ENCODE measurements at regions not wholly inside any gene's neighbourhood (a gene's known extent, or its start where the extent isn't known, plus 50 kb on each side); places are given as distances from the start of the nearest gene placed in this dataset.
"Not testable (repeated sequence)": the region's sequence is repeated elsewhere in the genome, so short reads cannot be mapped to it uniquely, and the experiment has no call there.

GRCh38 chr6:27837625-27838057, 74.6 kb downstream of the OR2B2 start:
- no peaks in the 10 kb centered on the region for H3K4me1 ChIP-seq (ENCODE audit: control insufficient read depth in 1 of 2, insufficient read depth in 2 of 2, low read length in 2 of 2)
- H3K36me3 ChIP-seq (ENCODE audit: control insufficient read depth in 1 of 2, insufficient read depth in 2 of 2, low read length in 1 of 2) = no peaks in the 10 kb centered on the region
- ATAC-seq (ENCODE audit: low FRiP score) (peak; percentile 74), DNase-seq (no peak)
- no peaks in the 10 kb centered on the region for H3K27me3 ChIP-seq (ENCODE audit: control insufficient read depth in 1 of 2, insufficient read depth in 2 of 2, low read length in 1 of 2)
- no peaks in the 10 kb centered on the region for H3K9me3 ChIP-seq (ENCODE audit: control insufficient read depth, low read length)
- intact Hi-C loops (cut with DNase I) = loop anchor here in 1 of 2 donors (2.0 kb wide), 2 partner anchors 27 to 57 kb away; a partner anchor contains a TSS
- H3K27ac ChIP-seq (ENCODE audit: low read depth in 1 of 2, low read length in 2 of 2) = peak overlapping the region; percentile 55 to 91
- H3K4me3 ChIP-seq (ENCODE audit: low read length in 2 of 2) = peak overlapping the region; percentile 67 to 79
- 1% methylated on average over 11 of the region's 11 CpGs for WGBS, 2 donors

GRCh38 chr6:27836783-27837624, 75.2 kb downstream of the OR2B2 start:
- H3K27me3 ChIP-seq (ENCODE audit: control insufficient read depth in 1 of 2, insufficient read depth in 2 of 2, low read length in 1 of 2) = no peaks in the 10 kb centered on the region
- H3K4me1 ChIP-seq (ENCODE audit: control insufficient read depth in 1 of 2, insufficient read depth in 2 of 2, low read length in 2 of 2) = no peaks in the 10 kb centered on the region
- WGBS, 2 donors = 0% methylated on average over 25 of the region's 25 CpGs
- H3K36me3 ChIP-seq (ENCODE audit: control insufficient read depth in 1 of 2, insufficient read depth in 2 of 2, low read length in 1 of 2) = no peaks in the 10 kb centered on the region
- intact Hi-C loops (cut with DNase I) = no loop called here
- no peaks in the 10 kb centered on the region for H3K9me3 ChIP-seq (ENCODE audit: control insufficient read depth, low read length)
- ATAC-seq (ENCODE audit: low FRiP score) = peak; percentile 87
- peak overlapping the region; percentile 69 to 91 for H3K27ac ChIP-seq (ENCODE audit: low read depth in 1 of 2, low read length in 2 of 2)
- H3K4me3 ChIP-seq (ENCODE audit: low read length in 2 of 2) = peak overlapping the region; percentile 67 to 79
- peak in 1 of 2 donors; percentile 81 for DNase-seq

GRCh38 chr6:27836141-27836782, 75.9 kb downstream of the OR2B2 start:
- Histone ChIP-seq H3K4me1 (ENCODE audit: control insufficient read depth in 1 of 2, insufficient read depth in 2 of 2, low read length in 2 of 2) (no peaks in the 10 kb centered on the region), H3K27me3 (ENCODE audit: control insufficient read depth in 1 of 2, insufficient read depth in 2 of 2, low read length in 1 of 2) (no peaks in the 10 kb centered on the region), H3K9me3 (ENCODE audit: control insufficient read depth, low read length) (no peaks in the 10 kb centered on the region), H3K27ac (ENCODE audit: low read depth in 1 of 2, low read length in 2 of 2) (no peak overlapping the region), H3K36me3 (ENCODE audit: control insufficient read depth in 1 of 2, insufficient read depth in 2 of 2, low read length in 1 of 2) (no peaks in the 10 kb centered on the region), H3K4me3 (ENCODE audit: low read length in 2 of 2) (peak overlapping the region; percentile 67 to 79)
- intact Hi-C loops (cut with DNase I) = no loop called here
- WGBS, 2 donors = 18 to 24% methylated on average over 3 of the region's 3 CpGs
- DNase-seq = no peak
- no peak for ATAC-seq (ENCODE audit: low FRiP score)

- no peak for DNase-seq
These were observed 77.2 kb downstream of the OR2B2 start for GRCh38 chr6:27834879-27835549.

GRCh38 chr6:27834384-27834783, 77.8 kb downstream of the OR2B2 start:
- WGBS, 2 donors = 92 to 100% methylated on average over 1 of the region's 1 CpG
- H3K9me3 ChIP-seq (ENCODE audit: control insufficient read depth, low read length) = no peaks in the 10 kb centered on the region
- no peak overlapping the region for H3K27ac ChIP-seq (ENCODE audit: low read depth in 1 of 2, low read length in 2 of 2)
- ATAC-seq (ENCODE audit: low FRiP score) (no peak), DNase-seq (no peak)
- H3K4me1 ChIP-seq (ENCODE audit: control insufficient read depth in 1 of 2, insufficient read depth in 2 of 2, low read length in 2 of 2) = no peaks in the 10 kb centered on the region
- intact Hi-C loops (cut with DNase I) = no loop called here
- H3K4me3 ChIP-seq (ENCODE audit: low read length in 2 of 2) = no peak overlapping the region
- H3K27me3 ChIP-seq (ENCODE audit: control insufficient read depth in 1 of 2, insufficient read depth in 2 of 2, low read length in 1 of 2) = peaks cover 0 to 3% of the 10 kb centered on the region in 2 donors
- H3K36me3 ChIP-seq (ENCODE audit: control insufficient read depth in 1 of 2, insufficient read depth in 2 of 2, low read length in 1 of 2) = no peaks in the 10 kb centered on the region

More at GRCh38 chr6:27834879-27835549, 77.2 kb downstream of the OR2B2 start:
- intact Hi-C loops (cut with DNase I) = no loop called here
- Histone ChIP-seq H3K36me3 (ENCODE audit: control insufficient read depth in 1 of 2, insufficient read depth in 2 of 2, low read length in 1 of 2) (no peaks in the 10 kb centered on the region), H3K4me3 (ENCODE audit: low read length in 2 of 2) (no peak overlapping the region), H3K27ac (ENCODE audit: low read depth in 1 of 2, low read length in 2 of 2) (no peak overlapping the region), H3K27me3 (ENCODE audit: control insufficient read depth in 1 of 2, insufficient read depth in 2 of 2, low read length in 1 of 2) (peaks cover 0 to 3% of the 10 kb centered on the region in 2 donors), H3K9me3 (ENCODE audit: control insufficient read depth, low read length) (no peaks in the 10 kb centered on the region), H3K4me1 (ENCODE audit: control insufficient read depth in 1 of 2, insufficient read depth in 2 of 2, low read length in 2 of 2) (no peaks in the 10 kb centered on the region)
- 83 to 85% methylated on average over 4 of the region's 4 CpGs for WGBS, 2 donors
- ATAC-seq (ENCODE audit: low FRiP score) = no peak

- H3K4me3 ChIP-seq (ENCODE audit: low read length in 2 of 2) = peak overlapping the region in 1 of 2 donors; percentile 36
- intact Hi-C loops (cut with DNase I); H3K27ac ChIP-seq (ENCODE audit: low read depth in 1 of 2, low read length in 2 of 2); H3K36me3 ChIP-seq (ENCODE audit: control insufficient read depth in 1 of 2, insufficient read depth in 2 of 2, low read length in 1 of 2); H3K27me3 ChIP-seq (ENCODE audit: control insufficient read depth in 1 of 2, insufficient read depth in 2 of 2, low read length in 1 of 2); H3K4me1 ChIP-seq (ENCODE audit: control insufficient read depth in 1 of 2, insufficient read depth in 2 of 2, low read length in 2 of 2); H3K9me3 ChIP-seq (ENCODE audit: control insufficient read depth, low read length): not testable (repeated sequence)
- DNase-seq (peak; percentile 85 to 87), ATAC-seq (ENCODE audit: low FRiP score) (peak; percentile 97)
- WGBS, 2 donors = 4% methylated on average over 22 of the region's 26 CpGs
These were observed 80.6 kb downstream of the OR2B2 start for GRCh38 chr6:27831434-27832081.

GRCh38 chr6:27830600-27831433, 81.4 kb downstream of the OR2B2 start:
- Histone ChIP-seq H3K4me3 (ENCODE audit: low read length in 2 of 2) (peak overlapping the region; percentile 6 to 36), H3K27ac (ENCODE audit: low read depth in 1 of 2, low read length in 2 of 2) (peak overlapping the region; percentile 9 to 49)
- intact Hi-C loops (cut with DNase I); H3K9me3 ChIP-seq (ENCODE audit: control insufficient read depth, low read length); H3K27me3 ChIP-seq (ENCODE audit: control insufficient read depth in 1 of 2, insufficient read depth in 2 of 2, low read length in 1 of 2); H3K36me3 ChIP-seq (ENCODE audit: control insufficient read depth in 1 of 2, insufficient read depth in 2 of 2, low read length in 1 of 2); DNase-seq; H3K4me1 ChIP-seq (ENCODE audit: control insufficient read depth in 1 of 2, insufficient read depth in 2 of 2, low read length in 2 of 2): not testable (repeated sequence)
- ATAC-seq (ENCODE audit: low FRiP score) = peak; percentile 88
- 20 to 21% methylated on average over 29 to 33 of the region's 52 CpGs for WGBS, 2 donors

- H3K36me3 ChIP-seq (ENCODE audit: control insufficient read depth in 1 of 2, insufficient read depth in 2 of 2, low read length in 1 of 2) = no peaks in the 10 kb centered on the region
- no peak overlapping the region for H3K27ac ChIP-seq (ENCODE audit: low read depth in 1 of 2, low read length in 2 of 2)
- DNase-seq (no peak), ATAC-seq (ENCODE audit: low FRiP score) (no peak)
- no peaks in the 10 kb centered on the region for H3K9me3 ChIP-seq (ENCODE audit: control insufficient read depth, low read length)
- H3K4me1 ChIP-seq (ENCODE audit: control insufficient read depth in 1 of 2, insufficient read depth in 2 of 2, low read length in 2 of 2) = no peaks in the 10 kb centered on the region
- 59 to 60% methylated on average over 5 of the region's 5 CpGs for WGBS, 2 donors
- intact Hi-C loops (cut with DNase I) = no loop called here
- H3K4me3 ChIP-seq (ENCODE audit: low read length in 2 of 2) = peak overlapping the region in 1 of 2 donors; percentile 15
- peaks cover 0 to 3% of the 10 kb centered on the region in 2 donors for H3K27me3 ChIP-seq (ENCODE audit: control insufficient read depth in 1 of 2, insufficient read depth in 2 of 2, low read length in 1 of 2)
These were observed 82.0 kb downstream of the OR2B2 start for GRCh38 chr6:27830212-27830599.
